ENCODE measurements at regions not wholly inside any gene's neighbourhood (a gene's known extent, or its start where the extent isn't known, plus 50 kb on each side); places are given as distances from the start of the nearest gene placed in this dataset.

- no TSS peak for BruUV-seq (replicated peaks)
- no peak overlapping the region for H3K9ac ChIP-seq (ENCODE audit: insufficient read depth in 1 of 2, low read depth in 2 of 2, low read length in 2 of 2)
- intact Hi-C loops (cut with micrococcal nuclease) (no loop called here), in situ Hi-C loops (cut with MboI) (no loop called here)
- no peaks in the 10 kb centered on the region for H3K79me2 ChIP-seq (ENCODE audit: control insufficient read depth, insufficient read depth, low read length)
- H3K9me3 ChIP-seq (replicated peaks; ENCODE audit: control insufficient read depth, insufficient read depth, low read depth, low read length): no peaks in the 10 kb centered on the region
- TF ChIP-seq GABPB2 (CRISPR knock-in tag; conservative IDR thresholded peaks at IDR 0.05) (no peak), NONO (IDR thresholded peaks at IDR 0.05; ENCODE audit: low read depth in 2 of 2, low read length in 1 of 2) (no peak), SMAD4 (CRISPR knock-in tag; conservative IDR thresholded peaks at IDR 0.05) (no peak), EGR1 (conservative IDR thresholded peaks at IDR 0.05) (no peak), ATF7 (IDR thresholded peaks at IDR 0.05) (no peak), FOS (IDR thresholded peaks at IDR 0.05; ENCODE audit: extremely low read depth, insufficient read length) (no peak), FOSL1 (tag; conservative IDR thresholded peaks at IDR 0.05) (no peak), BMI1 (IDR thresholded peaks at IDR 0.05; ENCODE audit: low read length) (no peak)
- TF ChIP-seq, protein P1, sequence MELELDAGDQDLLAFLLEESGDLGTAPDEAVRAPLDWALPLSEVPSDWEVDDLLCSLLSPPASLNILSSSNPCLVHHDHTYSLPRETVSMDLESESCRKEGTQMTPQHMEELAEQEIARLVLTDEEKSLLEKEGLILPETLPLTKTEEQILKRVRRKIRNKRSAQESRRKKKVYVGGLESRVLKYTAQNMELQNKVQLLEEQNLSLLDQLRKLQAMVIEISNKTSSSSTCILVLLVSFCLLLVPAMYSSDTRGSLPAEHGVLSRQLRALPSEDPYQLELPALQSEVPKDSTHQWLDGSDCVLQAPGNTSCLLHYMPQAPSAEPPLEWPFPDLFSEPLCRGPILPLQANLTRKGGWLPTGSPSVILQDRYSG (tag; conservative IDR thresholded peaks at IDR 0.05; ENCODE audit: low read depth): no peak
- TF ChIP-seq, protein P2, sequence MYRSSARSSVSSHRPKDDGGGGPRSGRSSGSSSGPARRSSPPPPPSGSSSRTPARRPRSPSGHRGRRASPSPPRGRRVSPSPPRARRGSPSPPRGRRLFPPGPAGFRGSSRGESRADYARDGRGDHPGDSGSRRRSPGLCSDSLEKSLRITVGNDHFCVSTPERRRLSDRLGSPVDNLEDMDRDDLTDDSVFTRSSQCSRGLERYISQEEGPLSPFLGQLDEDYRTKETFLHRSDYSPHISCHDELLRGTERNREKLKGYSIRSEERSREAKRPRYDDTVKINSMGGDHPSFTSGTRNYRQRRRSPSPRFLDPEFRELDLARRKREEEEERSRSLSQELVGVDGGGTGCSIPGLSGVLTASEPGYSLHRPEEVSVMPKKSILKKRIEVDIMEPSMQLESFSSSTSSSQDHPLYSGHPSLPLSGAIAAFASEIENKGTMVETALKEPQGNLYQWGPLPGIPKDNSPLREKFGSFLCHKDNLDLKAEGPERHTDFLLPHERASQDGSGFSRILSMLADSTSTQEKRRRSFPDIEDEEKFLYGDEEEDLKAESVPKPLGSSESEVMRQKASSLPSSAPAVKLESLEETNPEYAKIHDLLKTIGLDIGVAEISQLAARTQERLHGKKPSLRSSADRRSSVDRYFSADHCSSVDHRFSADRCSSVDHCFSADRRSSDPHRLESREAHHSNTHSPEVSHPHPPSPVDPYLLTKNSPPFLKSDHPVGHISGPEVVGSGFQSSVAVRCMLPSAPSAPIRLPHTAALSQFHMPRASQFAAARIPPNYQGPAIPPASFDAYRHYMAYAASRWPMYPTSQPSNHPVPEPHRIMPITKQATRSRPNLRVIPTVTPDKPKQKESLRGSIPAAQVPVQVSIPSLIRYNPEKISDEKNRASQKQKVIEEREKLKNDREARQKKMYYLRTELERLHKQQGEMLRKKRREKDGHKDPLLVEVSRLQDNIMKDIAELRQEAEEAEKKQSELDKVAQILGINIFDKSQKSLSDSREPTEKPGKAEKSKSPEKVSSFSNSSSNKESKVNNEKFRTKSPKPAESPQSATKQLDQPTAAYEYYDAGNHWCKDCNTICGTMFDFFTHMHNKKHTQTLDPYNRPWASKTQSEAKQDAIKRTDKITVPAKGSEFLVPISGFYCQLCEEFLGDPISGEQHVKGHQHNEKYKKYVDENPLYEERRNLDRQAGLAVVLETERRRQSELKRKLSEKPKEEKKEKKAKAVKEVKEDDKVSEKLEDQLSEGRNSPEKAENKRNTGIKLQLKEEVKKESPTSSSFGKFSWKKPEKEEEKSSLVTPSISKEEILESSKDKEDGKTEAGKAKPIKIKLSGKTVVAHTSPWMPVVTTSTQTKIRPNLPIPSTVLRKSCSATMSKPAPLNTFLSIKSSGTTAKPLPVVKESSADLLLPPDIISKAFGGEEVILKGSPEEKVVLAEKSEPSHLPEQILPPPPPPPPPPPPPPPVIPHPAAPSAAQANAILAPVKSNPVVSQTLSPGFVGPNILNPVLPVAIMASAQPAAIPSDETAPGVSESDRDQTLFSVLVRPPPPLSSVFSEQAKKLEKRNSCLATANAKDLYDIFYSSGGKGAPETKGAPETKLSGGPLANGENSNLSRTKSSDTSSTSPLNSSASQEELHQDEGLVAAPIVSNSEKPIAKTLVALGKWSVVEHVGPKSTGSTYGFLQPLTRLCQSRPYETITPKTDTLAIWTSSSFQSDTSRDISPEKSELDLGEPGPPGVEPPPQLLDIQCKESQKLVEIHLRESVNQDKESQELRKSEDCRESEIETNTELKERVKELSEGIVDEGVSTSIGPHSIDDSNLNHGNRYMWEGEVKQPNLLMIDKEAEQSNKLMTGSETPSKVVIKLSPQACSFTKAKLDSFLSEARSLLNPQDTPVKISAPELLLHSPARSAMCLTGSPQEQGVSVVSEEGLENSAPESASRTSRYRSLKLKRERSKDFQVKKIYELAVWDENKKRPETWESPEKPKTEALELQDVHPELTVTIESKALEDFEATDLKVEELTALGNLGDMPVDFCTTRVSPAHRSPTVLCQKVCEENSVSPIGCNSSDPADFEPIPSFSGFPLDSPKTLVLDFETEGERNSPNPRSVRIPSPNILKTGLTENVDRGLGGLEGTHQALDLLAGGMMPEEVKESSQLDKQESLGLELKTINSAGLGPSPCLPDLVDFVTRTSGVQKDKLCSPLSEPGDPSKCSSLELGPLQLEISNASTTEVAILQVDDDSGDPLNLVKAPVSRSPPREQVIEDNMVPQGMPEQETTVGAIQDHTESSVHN (IDR thresholded peaks at IDR 0.05; ENCODE audit: borderline replicate concordance in 1 of 2, low read depth in 1 of 2): no peak
- H3K27ac ChIP-seq (ENCODE audit: extremely low read depth, low read depth, low read length): no peak overlapping the region
- no peak overlapping the region for H2AFZ ChIP-seq (ENCODE audit: low read depth, low read length)
- DNase-seq (ENCODE audit: extremely low read depth in 1 of 4, low spot score in 3 of 4) (no peak), ATAC-seq (no peak), FAIRE-seq (no peak)
- no peaks in the 10 kb centered on the region for H3K36me3 ChIP-seq (ENCODE audit: control insufficient read depth, insufficient read depth, low read length)
- ChIA-PET CTCF (ENCODE audit: low intra/inter-chr PET ratio) (no interaction called here), POLR2A (no interaction called here)
- H3K4me2 ChIP-seq (ENCODE audit: insufficient read depth, low read length): no peak overlapping the region
- no peak overlapping the region for H3K4me3 ChIP-seq
- no peaks in the 10 kb centered on the region for H3K4me1 ChIP-seq (replicated peaks in 1 of 2; ENCODE audit: control insufficient read depth in 2 of 2, insufficient read depth in 2 of 2, low read length in 2 of 2)
- no peaks in the 10 kb centered on the region for H4K20me1 ChIP-seq (replicated peaks; ENCODE audit: control insufficient read depth, insufficient read depth, low read length)
- no peaks in the 10 kb centered on the region for H3K27me3 ChIP-seq (ENCODE audit: control insufficient read depth in 2 of 2, insufficient read depth in 2 of 2, low read length in 2 of 2)
- no peaks in the 10 kb centered on the region for H3K9me1 ChIP-seq (ENCODE audit: control insufficient read depth, insufficient read depth, low read length)
- WGBS (ENCODE audit: insufficient coverage, low coverage, missing lambda C conversion rate): 0% methylated on average over 3 of the region's 3 CpGs
These were observed 354.3 kb downstream of the TGFB2 start for GRCh38 chr1:218699421-218699820.
